ENCODE measurements at regions not wholly inside any gene's neighbourhood (a gene's known extent, or its start where the extent isn't known, plus 50 kb on each side); places are given as distances from the start of the nearest gene placed in this dataset.

DNA sequence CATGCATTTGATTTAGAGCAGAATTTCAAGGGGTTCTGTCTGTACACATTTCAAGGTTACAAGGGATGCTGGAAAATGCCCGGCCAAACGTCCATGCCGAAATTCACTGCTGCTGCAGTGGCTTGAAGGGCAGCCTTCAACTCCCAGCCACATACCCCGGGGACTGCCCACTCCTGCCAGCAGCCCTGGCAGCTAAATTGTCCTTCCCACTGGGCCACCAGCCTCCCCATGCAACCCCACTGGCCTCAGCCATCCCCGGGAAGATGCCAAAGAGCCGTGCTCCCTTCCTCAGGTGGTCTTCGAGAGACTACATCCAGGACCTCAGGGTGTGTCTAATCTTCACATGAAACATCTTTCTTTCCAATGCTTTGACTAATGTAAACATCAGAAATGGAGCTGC, 478.7 kb upstream of the MYT1L start:
- H3K4me1 ChIP-seq (ENCODE audit: low read length) = no peaks in the 10 kb centered on the region
- H3K27me3 ChIP-seq (ENCODE audit: low read depth, low read length) = no peaks in the 10 kb centered on the region
- H3K27ac ChIP-seq (ENCODE audit: low read length) = no peak overlapping the region
- H3K4me3 ChIP-seq (ENCODE audit: low read length) = no peak overlapping the region
- no peaks in the 10 kb centered on the region for H3K36me3 ChIP-seq (replicated peaks; ENCODE audit: low read depth, low read length)
- no peak overlapping the region for H3K4me2 ChIP-seq (ENCODE audit: low read length)
- H3K9ac ChIP-seq (ENCODE audit: low read length) = no peak overlapping the region
- H2AFZ ChIP-seq (ENCODE audit: low read depth, low read length) = no peak overlapping the region
- no peak for TF ChIP-seq CTCF (IDR thresholded peaks at IDR 0.05; ENCODE audit: low read depth, low read length)
- no peak for TF ChIP-seq EZH2phosphoT487 (IDR thresholded peaks at IDR 0.05; ENCODE audit: low read depth)
- H4K20me1 ChIP-seq (ENCODE audit: insufficient read depth, low read length) = no peaks in the 10 kb centered on the region
- no peaks in the 10 kb centered on the region for H3K79me2 ChIP-seq (ENCODE audit: low read length)
- no peaks in the 10 kb centered on the region for H3K9me3 ChIP-seq (ENCODE audit: insufficient read depth, low read length)

DNA sequence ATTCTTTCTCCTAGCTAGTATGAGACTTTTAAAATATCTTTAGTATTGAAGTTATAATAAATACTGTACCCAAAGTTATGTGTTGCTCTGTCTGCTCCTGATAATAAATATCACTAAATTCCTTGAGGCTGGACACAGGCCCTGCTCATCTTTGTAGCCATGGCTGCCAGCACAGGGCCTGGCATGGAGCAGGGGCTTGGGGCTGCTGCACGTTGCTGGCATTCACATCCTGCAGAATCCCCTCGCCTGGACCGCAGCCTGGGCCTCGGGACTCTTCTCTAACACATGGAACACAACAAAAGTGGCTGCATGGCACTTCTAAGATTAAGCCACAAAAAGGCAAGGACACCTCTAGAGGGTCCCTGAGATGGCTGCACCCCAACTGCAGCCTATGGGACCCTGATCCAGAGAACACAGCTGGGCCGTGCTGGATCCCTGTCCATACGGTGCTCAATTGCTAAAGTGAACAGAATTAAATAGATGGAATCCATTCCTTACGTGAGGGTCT, 477.5 kb upstream of the MYT1L start:
- H3K4me1 ChIP-seq (ENCODE audit: low read length) = no peaks in the 10 kb centered on the region
- no peaks in the 10 kb centered on the region for H3K27me3 ChIP-seq (ENCODE audit: low read depth, low read length)
- TF ChIP-seq EZH2phosphoT487 (IDR thresholded peaks at IDR 0.05; ENCODE audit: low read depth) (no peak), CTCF (IDR thresholded peaks at IDR 0.05; ENCODE audit: low read depth, low read length) (no peak)
- no peak overlapping the region for H3K27ac ChIP-seq (ENCODE audit: low read length)
- H3K4me3 ChIP-seq (ENCODE audit: low read length) = no peak overlapping the region
- H3K79me2 ChIP-seq (ENCODE audit: low read length) = no peaks in the 10 kb centered on the region
- H3K9ac ChIP-seq (ENCODE audit: low read length) = no peak overlapping the region
- H4K20me1 ChIP-seq (ENCODE audit: insufficient read depth, low read length) = no peaks in the 10 kb centered on the region
- H3K9me3 ChIP-seq (ENCODE audit: insufficient read depth, low read length) = no peaks in the 10 kb centered on the region
- no peaks in the 10 kb centered on the region for H3K36me3 ChIP-seq (replicated peaks; ENCODE audit: low read depth, low read length)
- H3K4me2 ChIP-seq (ENCODE audit: low read length) = no peak overlapping the region
- no peak overlapping the region for H2AFZ ChIP-seq (ENCODE audit: low read depth, low read length)

DNA sequence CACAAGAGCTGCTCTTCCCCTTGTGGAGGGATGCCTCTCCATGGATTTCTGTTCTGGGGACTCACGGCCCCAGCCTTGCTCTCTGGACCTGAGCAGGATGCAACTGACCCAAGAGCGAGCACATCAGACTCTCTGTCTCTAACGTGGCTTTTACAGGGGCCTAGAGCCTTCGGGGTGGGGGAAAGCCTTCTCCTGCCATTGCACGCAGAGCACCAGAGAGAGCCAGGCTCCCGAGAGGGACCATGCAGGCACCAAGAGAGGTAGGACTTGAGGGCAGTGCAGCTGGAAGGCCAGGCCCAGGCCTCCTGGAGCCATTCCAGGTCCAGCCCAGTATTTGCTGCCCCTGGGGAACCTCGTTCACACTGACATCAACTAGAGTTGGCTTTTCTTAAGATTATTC, 475.6 kb upstream of the MYT1L start:
- no peaks in the 10 kb centered on the region for H3K79me2 ChIP-seq (ENCODE audit: low read length)
- no peaks in the 10 kb centered on the region for H3K36me3 ChIP-seq (replicated peaks; ENCODE audit: low read depth, low read length)

GRCh38 chr2:2805263-2805662, 474.2 kb upstream of the MYT1L start:
- Histone ChIP-seq H3K9ac (ENCODE audit: low read length) (no peak overlapping the region), H3K4me2 (ENCODE audit: low read length) (no peak overlapping the region), H3K36me3 (replicated peaks; ENCODE audit: low read depth, low read length) (no peaks in the 10 kb centered on the region), H3K27me3 (ENCODE audit: low read depth, low read length) (no peaks in the 10 kb centered on the region), H4K20me1 (ENCODE audit: insufficient read depth, low read length) (no peaks in the 10 kb centered on the region), H3K4me1 (ENCODE audit: low read length) (no peaks in the 10 kb centered on the region), H3K9me3 (ENCODE audit: insufficient read depth, low read length) (no peaks in the 10 kb centered on the region), H3K79me2 (ENCODE audit: low read length) (no peaks in the 10 kb centered on the region), H2AFZ (ENCODE audit: low read depth, low read length) (no peak overlapping the region), H3K4me3 (ENCODE audit: low read length) (no peak overlapping the region), H3K27ac (ENCODE audit: low read length) (no peak overlapping the region)
- TF ChIP-seq EZH2phosphoT487 (IDR thresholded peaks at IDR 0.05; ENCODE audit: low read depth) (no peak), CTCF (IDR thresholded peaks at IDR 0.05; ENCODE audit: low read depth, low read length) (no peak)

More for the DNA sequence above, 475.6 kb upstream of the MYT1L start:
- no peak overlapping the region for H3K9ac ChIP-seq (ENCODE audit: low read length)
- no peaks in the 10 kb centered on the region for H3K4me1 ChIP-seq (ENCODE audit: low read length)
- no peak for TF ChIP-seq CTCF (IDR thresholded peaks at IDR 0.05; ENCODE audit: low read depth, low read length)
- TF ChIP-seq EZH2phosphoT487 (IDR thresholded peaks at IDR 0.05; ENCODE audit: low read depth) = no peak
- no peaks in the 10 kb centered on the region for H3K27me3 ChIP-seq (ENCODE audit: low read depth, low read length)
- H3K4me2 ChIP-seq (ENCODE audit: low read length) = no peak overlapping the region
- no peak overlapping the region for H3K27ac ChIP-seq (ENCODE audit: low read length)
- no peak overlapping the region for H2AFZ ChIP-seq (ENCODE audit: low read depth, low read length)
- no peak overlapping the region for H3K4me3 ChIP-seq (ENCODE audit: low read length)
- no peaks in the 10 kb centered on the region for H4K20me1 ChIP-seq (ENCODE audit: insufficient read depth, low read length)
- H3K9me3 ChIP-seq (ENCODE audit: insufficient read depth, low read length) = no peaks in the 10 kb centered on the region
